PC-9 (cell line): ENCODE measurements at regions not wholly inside any gene's neighbourhood (a gene's known extent, or its start where the extent isn't known, plus 50 kb on each side); places are given as distances from the start of the nearest gene placed in this dataset.

Source experiments
- BruUV-seq: library from RNA; stranded (reverse); fragments of 400-500 nt; replicated peaks from 2 replicates; lab custom pipeline; 2021; lab: Mats Ljungman, UMichigan
- CTCF ChIA-PET: fragments of 300-600 bp; sonication (Branson Sonifier 250); formaldehyde crosslinking; loops from one replicate; lab custom pipeline; 2022; ENCODE audit warnings: antibody characterized with exemption; lab: Charles Lee
- POLR2A ChIA-PET: fragments of 300-600 bp; sonication (Branson Sonifier 250); formaldehyde crosslinking; loops from one replicate; lab custom pipeline; 2022; ENCODE audit warnings: antibody characterized with exemption; ENCODE audit not compliant: unreplicated experiment; lab: Charles Lee
- DNase-seq, 2 experiments: peaks; one replicate each; pipeline versions ENCODE4 v3.0.0 to v3.0.0-alpha.2; 2015 to 2022; ENCODE audit warnings: mixed read lengths in 1 of 2
- H2AFZ ChIP-seq: fragments of 200-600 bp; sonication (generic); 2 replicates; pipeline ENCODE4 v1.8.1; 2017; ENCODE audit warnings: antibody characterized with exemption
- H3F3A ChIP-seq: fragments of 200-600 bp; sonication (generic); 2 replicates; pipeline ENCODE4 v1.8.1; 2017; ENCODE audit warnings: antibody characterized with exemption, mild to moderate bottlenecking, low read depth; ENCODE audit not compliant: insufficient read depth
- H3K27ac ChIP-seq: fragments of 200-600 bp; sonication (generic); 2 replicates; pipeline ENCODE4 v1.6.1; 2016; ENCODE audit warnings: mixed run types
- H3K27me3 ChIP-seq: fragments of 200-600 bp; sonication (generic); 2 replicates; pipeline ENCODE4 v1.6.1; 2016; ENCODE audit warnings: low read depth, mixed run types; ENCODE audit not compliant: insufficient read depth
- H3K36me3 ChIP-seq: fragments of 200-600 bp; sonication (generic); 2 replicates; pipeline ENCODE4 v1.6.1; 2016; ENCODE audit warnings: low read depth, mixed run types
- H3K4me1 ChIP-seq: fragments of 200-600 bp; sonication (generic); replicated peaks from 2 replicates; pipeline ENCODE4 v1.6.1; 2016; ENCODE audit warnings: mixed run types; ENCODE audit not compliant: insufficient read depth
- H3K4me2 ChIP-seq: fragments of 200-600 bp; sonication (generic); 2 replicates; pipeline ENCODE4 v1.6.1; 2017; ENCODE audit warnings: mixed run types
- H3K4me3 ChIP-seq: fragments of 200-600 bp; sonication (generic); 2 replicates; pipeline ENCODE4 v1.6.1; 2016; ENCODE audit warnings: mixed run types
- H3K79me2 ChIP-seq: fragments of 200-600 bp; sonication (generic); 2 replicates; pipeline ENCODE4 v1.6.1; 2017; ENCODE audit warnings: low read depth, mixed run types
- H3K9me2 ChIP-seq: fragments of 200-600 bp; sonication (generic); 2 replicates; pipeline ENCODE4 v1.8.1; 2017; ENCODE audit warnings: mild to moderate bottlenecking; ENCODE audit not compliant: insufficient read depth
- H3K9me3 ChIP-seq: fragments of 200-600 bp; sonication (generic); 2 replicates; pipeline ENCODE4 v1.8.1; 2016; ENCODE audit warnings: low read depth; ENCODE audit not compliant: insufficient read depth
- H4K20me1 ChIP-seq: fragments of 200-600 bp; sonication (generic); 2 replicates; pipeline ENCODE4 v1.8.1; 2017; ENCODE audit not compliant: insufficient read depth
- CTCF ChIP-seq: fragments of 200-600 bp; sonication (generic); conservative IDR thresholded peaks from 2 replicates; pipeline ENCODE4 v1.6.1; 2017; ENCODE audit warnings: mixed run types, antibody characterized with exemption, mild to moderate bottlenecking, moderate library complexity
- EZH2 ChIP-seq: fragments of 200-600 bp; sonication (generic); IDR thresholded peaks from 2 replicates; pipeline ENCODE4 v1.8.0; 2017; ENCODE audit warnings: antibody characterized with exemption, low read depth
- intact Hi-C: fragments of 100-400 bp; cut with micrococcal nuclease; formaldehyde crosslinking; loops from one replicate; pipeline ENCODE4 v1.10.0; 2022; ENCODE audit not compliant: unreplicated experiment

GRCh38 chr20:61082720-61083119, 169.3 kb upstream of the CDH4 start:
- BruUV-seq, result no TSS peak
- no peaks in the 10 kb centered on the region for H3K79me2 ChIP-seq
- H3K4me2 ChIP-seq, result no peak overlapping the region
- ChIA-PET POLR2A (no interaction called here), CTCF (no interaction called here)
- DNase-seq, result no peak
- H2AFZ ChIP-seq, result no peak overlapping the region
- no peaks in the 10 kb centered on the region for H3K4me1 ChIP-seq
- no peaks in the 10 kb centered on the region for H3K9me3 ChIP-seq
- H3K27me3 ChIP-seq, result peaks cover 33% of the 10 kb centered on the region
- H3K36me3 ChIP-seq, result no peaks in the 10 kb centered on the region
- H4K20me1 ChIP-seq, result no peaks in the 10 kb centered on the region
- no peaks in the 10 kb centered on the region for H3F3A ChIP-seq
- H3K27ac ChIP-seq, result no peak overlapping the region
- TF ChIP-seq CTCF (no peak), EZH2 (no peak)
- H3K4me3 ChIP-seq, result no peak overlapping the region
- H3K9me2 ChIP-seq, result no peaks in the 10 kb centered on the region
- intact Hi-C loops, result no loop called here

GRCh38 chr20:61083431-61083830, 168.6 kb upstream of the CDH4 start:
- H3K9me3 ChIP-seq, result no peaks in the 10 kb centered on the region
- H3K27me3 ChIP-seq, result peaks cover 37% of the 10 kb centered on the region
- H3F3A ChIP-seq, result no peaks in the 10 kb centered on the region
- H3K36me3 ChIP-seq, result no peaks in the 10 kb centered on the region
- no peak overlapping the region for H2AFZ ChIP-seq
- CTCF ChIA-PET, result no interaction called here
- H3K79me2 ChIP-seq, result no peaks in the 10 kb centered on the region
- TF ChIP-seq CTCF (no peak), EZH2 (no peak)
- H3K4me3 ChIP-seq, result no peak overlapping the region
- H3K27ac ChIP-seq, result no peak overlapping the region
- no peak for DNase-seq
- intact Hi-C loops, result no loop called here
- POLR2A ChIA-PET, result no interaction called here
- no peak overlapping the region for H3K4me2 ChIP-seq
- no TSS peak for BruUV-seq
- H3K4me1 ChIP-seq, result no peaks in the 10 kb centered on the region
- no peaks in the 10 kb centered on the region for H3K9me2 ChIP-seq
- H4K20me1 ChIP-seq, result no peaks in the 10 kb centered on the region

- no peak overlapping the region for H2AFZ ChIP-seq
- no peak overlapping the region for H3K4me2 ChIP-seq
- BruUV-seq, result no TSS peak
- H3K4me3 ChIP-seq, result no peak overlapping the region
- no peaks in the 10 kb centered on the region for H3K4me1 ChIP-seq
- no peaks in the 10 kb centered on the region for H3K36me3 ChIP-seq
- H4K20me1 ChIP-seq, result no peaks in the 10 kb centered on the region
- H3K27me3 ChIP-seq, result peaks cover 22% of the 10 kb centered on the region; the same call in 1 of the 2 replicates
- no peaks in the 10 kb centered on the region for H3F3A ChIP-seq
- TF ChIP-seq EZH2 (no peak), CTCF (no peak)
- ChIA-PET CTCF (no interaction called here), POLR2A (no interaction called here)
- no peaks in the 10 kb centered on the region for H3K9me3 ChIP-seq
- H3K79me2 ChIP-seq, result no peaks in the 10 kb centered on the region
- H3K27ac ChIP-seq, result no peak overlapping the region
- no peaks in the 10 kb centered on the region for H3K9me2 ChIP-seq
- intact Hi-C loops, result no loop called here
- no peak for DNase-seq
Measured at GRCh38 chr20:61086031-61086430, 166.0 kb upstream of the CDH4 start.
